ENCODE measurements at regions not wholly inside any gene's neighbourhood (a gene's known extent, or its start where the extent isn't known, plus 50 kb on each side); places are given as distances from the start of the nearest gene placed in this dataset.

DNA sequence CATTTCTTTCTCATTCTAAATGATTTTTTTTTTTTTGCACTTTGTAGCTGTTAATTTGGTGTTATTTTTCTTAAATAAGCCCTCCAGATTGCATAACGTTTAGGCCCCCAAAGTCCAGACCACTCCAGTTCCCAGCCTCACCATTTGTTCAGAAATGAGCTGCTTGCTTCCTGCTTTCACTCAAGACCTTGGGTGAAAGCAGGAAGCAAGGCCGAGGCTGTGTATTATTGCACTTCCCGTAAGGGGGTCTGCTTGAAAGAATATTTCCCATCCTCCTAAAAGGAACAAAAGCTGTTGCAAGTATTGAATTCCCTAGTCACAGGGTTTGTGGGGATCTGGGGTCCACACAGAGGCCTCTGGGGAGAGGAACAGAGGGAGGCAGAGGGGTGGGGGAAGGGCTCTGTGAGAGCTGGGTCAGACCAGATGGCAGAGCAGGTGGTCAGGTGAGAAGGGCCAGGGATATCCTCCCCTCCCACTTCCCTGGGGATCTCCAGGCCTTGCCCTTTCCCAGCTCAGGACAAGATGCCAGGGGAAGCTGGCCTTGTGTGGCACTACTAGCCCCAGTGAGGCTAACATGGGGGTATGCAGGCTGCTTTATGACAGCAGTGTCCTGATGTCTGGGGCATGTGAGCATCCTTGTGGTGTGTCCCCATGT lies 51.6 kb upstream of the MYEOV start:
- no peak for DNase-seq (ENCODE audit: low read depth in 2 of 3, low spot score in 1 of 3)

DNA sequence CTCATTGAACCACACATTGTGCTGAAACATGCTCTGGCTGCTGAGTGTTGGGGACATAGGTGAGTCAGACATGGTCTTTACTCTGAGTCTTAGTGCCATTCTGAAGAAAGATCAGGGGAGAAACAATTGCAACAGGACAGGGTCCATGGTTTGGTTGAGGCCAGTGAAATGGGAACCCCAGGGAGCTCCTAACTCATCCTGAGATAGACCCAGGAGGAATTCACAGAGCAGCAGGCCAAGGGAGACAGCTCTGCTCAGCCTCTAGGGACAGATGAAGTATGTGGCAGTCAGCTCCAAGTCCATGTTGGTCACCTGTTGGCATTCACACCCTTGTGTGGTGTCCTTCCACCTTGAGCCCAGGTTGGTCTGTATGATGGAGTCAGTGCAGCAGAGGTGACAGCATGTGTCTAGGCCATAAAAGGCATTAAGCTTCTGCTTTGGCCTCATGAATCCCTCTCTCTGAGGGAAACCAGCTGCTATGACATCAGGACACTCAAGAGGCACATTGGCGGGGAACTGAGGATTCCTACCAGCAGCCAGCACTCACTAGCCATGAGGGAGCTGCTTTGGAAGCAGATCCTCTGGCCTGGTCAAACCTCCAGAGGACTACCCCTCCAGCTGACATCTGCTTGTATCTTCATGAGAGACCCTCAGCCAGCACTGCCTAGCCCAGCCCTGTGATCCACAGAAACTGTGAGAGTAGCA lies 50.3 kb upstream of the MYEOV start:
- no peak for DNase-seq (ENCODE audit: low read depth in 2 of 3, low spot score in 1 of 3)
